ENCODE measurements at regions not wholly inside any gene's neighbourhood (a gene's known extent, or its start where the extent isn't known, plus 50 kb on each side); places are given as distances from the start of the nearest gene placed in this dataset.

DNA sequence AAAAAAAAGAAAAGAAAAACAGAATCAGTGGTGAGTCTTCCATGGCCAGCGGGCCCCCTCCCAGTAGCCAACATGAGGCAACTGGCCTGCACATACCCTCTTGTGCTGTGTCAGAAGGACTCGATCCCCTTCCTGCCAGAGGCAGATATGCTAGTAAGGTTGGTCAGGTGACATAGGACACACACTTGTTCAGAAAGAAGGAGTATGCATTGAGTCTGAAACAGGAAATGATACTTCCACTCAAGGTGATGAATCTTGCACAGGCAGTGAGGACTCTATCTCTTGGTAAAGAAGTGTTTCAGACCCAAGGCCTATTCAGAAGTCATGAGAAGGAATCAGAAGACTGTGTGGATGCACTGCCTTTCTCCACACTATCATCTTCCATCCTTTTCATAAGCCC, 269.7 kb upstream of the FAR2 start:
- TF ChIP-seq, protein P1, sequence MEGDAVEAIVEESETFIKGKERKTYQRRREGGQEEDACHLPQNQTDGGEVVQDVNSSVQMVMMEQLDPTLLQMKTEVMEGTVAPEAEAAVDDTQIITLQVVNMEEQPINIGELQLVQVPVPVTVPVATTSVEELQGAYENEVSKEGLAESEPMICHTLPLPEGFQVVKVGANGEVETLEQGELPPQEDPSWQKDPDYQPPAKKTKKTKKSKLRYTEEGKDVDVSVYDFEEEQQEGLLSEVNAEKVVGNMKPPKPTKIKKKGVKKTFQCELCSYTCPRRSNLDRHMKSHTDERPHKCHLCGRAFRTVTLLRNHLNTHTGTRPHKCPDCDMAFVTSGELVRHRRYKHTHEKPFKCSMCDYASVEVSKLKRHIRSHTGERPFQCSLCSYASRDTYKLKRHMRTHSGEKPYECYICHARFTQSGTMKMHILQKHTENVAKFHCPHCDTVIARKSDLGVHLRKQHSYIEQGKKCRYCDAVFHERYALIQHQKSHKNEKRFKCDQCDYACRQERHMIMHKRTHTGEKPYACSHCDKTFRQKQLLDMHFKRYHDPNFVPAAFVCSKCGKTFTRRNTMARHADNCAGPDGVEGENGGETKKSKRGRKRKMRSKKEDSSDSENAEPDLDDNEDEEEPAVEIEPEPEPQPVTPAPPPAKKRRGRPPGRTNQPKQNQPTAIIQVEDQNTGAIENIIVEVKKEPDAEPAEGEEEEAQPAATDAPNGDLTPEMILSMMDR (IDR thresholded peaks at IDR 0.05) = no peak
- no peak for TF ChIP-seq POLR2A (IDR thresholded peaks at IDR 0.05)
